ENCODE measurements at regions not wholly inside any gene's neighbourhood (a gene's known extent, or its start where the extent isn't known, plus 50 kb on each side); places are given as distances from the start of the nearest gene placed in this dataset.

DNA sequence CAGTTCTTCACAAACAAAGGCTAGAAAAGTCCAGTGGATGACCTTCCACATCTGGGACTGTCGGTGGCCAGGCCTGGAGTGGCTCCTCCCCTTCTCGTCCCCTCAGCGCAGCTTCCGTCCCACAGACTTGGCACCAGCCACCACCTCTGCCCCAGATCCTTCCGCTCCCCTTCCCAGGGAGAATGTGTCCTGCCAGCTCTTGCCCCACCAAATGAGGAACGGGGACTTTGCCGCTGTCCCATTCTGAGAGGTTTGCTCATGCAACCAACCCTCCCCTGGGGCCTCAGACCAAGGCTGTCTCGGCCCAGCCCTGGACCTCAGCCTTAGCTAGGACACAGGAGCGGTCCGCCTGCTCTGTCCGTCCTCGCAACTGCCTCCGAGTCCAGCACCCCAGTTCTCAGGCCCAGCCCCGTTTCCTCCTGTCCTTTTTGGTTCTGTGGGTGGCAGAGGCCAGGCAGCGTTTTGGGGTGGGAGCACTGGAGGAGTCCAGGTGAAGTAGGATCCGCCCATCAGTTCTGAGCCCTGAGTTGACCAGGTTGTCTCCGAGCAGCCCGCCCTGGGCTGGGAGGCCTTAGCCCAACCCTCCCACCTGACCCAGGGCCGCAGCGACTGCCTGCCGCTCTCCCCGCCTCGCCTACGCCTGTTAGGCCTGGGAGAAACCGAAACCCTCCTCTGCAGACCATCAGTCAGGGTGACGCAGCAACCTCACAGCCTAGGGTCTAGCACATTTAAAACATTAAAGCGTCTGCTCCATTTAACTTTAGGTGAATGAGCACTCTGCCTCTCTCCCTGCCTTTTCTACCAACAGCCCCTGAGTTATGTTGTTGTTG, 284.3 kb downstream of the FOXO1 start:
- DNase-seq: no peak

DNA sequence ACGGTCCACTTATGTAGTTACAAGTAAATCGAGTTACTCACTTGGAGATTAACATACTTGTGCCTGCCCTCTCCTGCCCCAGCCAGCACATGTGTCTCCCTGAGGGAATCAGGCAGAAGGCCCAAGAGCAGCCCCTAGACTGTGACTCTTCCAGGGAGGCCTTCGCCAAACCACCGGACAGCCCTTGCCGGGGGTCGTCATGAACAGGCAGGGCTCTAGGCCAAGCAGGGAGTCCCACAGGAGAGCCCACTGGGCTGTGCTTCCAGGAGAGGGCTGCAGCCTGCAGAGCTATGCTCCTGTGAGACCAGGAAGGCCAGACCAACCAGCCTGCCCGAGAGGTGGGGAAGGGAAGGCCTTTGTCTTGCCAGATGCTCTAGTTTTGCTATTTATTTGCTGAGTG, 283.3 kb downstream of the FOXO1 start:
- no peak for DNase-seq

DNA sequence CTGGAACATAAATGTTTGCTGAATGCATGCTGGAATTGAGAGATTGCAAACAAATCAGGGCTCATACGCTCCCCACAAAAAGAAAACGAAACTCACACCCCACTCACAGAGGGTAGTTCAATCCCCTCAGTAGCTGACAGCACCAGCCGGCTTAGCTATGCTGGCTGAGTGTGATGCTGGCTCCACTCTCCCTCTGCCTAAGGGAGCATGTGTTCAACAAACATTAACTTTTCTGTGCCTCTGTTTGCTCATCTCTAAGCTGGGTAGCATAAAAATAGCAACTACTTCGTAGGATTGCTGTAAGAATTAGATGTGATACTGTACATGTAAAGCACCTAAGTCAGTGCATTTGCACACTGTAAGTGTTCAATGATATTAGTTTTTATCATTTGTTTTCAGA, 282.6 kb downstream of the FOXO1 start:
- no peak for DNase-seq

DNA sequence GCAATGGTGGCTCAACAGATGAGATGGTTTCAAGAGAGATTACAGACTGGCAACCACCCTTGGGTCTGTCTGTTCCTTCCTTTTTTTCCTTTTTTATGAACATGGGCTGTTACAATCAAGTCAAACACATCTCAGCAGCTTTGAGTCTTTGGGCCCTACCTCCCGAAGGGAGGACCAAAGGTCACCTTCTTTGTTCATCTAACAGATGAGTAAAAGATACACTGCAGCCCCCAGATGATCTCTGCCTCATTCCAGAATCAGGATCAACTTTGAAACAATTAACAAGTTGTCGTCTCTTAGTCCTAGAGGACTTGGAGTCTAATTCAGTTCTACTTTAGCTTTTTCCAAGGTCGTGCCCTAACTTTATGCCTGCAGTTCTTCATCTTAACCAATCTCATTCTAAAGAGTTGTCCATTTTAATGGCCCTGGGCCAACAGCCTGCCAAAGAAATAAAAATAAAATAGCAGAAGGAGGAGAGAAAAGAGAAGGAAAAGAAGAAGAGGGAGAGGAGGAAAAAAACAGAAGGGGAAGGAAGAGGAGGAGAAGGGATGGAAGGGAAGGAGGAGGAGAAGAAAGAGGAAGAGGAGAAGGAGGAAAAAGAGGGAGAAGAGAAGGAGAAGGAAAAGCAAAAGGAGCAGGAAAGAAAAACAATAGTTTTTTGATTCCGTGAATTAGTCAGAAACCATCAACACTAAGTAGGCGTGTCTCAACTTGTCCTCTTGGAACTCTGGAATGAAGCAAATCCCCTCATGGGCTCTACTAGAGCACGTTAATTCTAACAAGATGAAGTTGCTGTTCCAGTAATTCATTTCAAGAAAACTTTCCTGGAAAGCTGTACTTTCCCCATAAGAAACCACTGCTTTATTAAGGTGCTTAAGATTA, 281.2 kb downstream of the FOXO1 start:
- DNase-seq: no peak

DNA sequence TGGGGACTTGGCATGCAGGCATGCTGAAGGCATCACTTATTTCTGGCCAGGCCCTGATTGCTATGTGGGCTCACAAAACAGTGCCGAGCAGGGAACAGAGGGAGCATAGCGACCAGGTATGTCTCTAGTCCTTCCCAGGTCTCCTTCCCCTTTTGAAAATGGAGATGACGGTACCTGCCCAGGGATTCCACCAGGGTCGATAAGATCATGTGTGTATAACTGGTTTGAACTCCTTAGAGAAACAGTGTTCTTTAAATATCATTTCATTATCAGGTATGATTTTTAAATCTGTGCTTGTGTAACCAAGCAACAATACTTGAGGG, 280.6 kb downstream of the FOXO1 start:
- DNase-seq: no peak

DNA sequence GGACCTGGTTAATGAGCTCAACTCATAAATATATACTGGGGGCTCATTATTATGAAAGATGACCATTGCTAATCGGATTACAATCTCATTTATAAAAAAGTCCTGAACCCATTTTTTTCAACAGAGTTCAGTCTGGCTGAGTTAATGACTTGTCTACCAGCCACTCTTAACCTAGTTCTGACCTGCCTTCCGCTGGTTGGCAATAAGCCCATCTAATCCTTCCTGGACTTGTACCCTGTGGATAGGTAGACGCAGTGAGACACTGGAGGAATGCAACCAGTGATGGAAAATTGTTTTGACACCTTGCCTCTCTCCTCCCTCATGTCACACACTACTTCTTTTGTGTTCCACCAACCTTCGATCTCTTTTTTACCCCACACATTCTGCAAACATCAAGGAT, 279.9 kb downstream of the FOXO1 start:
- no peak for DNase-seq

DNA sequence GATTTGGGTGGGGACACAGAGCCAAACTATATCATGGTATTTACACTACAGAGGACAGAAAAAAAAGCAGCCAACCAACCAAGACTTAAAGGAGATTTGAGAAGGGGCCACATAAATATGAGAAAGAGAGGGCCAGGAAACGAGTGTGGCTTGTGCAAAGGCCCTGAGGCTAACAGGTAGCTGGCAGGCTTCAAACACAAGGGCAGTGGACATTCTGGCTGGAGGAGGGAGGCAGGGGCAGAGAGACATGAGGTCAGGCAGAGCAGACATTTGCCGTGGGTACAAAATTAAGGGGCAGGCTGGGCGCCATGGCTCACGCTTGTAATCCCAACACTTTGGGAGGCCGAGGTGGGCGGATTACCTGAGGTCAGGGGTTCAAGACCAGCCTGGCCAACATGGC, 278.7 kb downstream of the FOXO1 start:
- no peak for DNase-seq

DNA sequence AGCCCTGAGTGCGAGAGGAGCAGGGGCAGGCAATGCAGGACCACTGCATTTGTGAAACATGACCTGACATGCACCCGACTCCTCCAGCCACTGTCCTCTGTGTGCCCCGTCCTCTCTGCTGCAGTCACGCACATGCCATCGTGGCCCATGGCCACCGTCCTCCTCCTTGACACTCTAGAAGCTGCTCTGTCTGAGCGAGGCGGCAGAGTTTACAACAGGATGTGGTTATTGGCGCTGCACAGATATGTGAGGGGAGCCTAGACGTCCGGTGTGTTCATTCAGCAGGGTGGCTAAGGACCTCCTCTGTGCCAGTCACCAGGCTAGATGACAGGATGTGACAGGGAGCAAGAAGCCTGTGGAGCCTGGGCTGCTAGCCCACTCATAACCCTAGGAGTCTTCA, 277.8 kb downstream of the FOXO1 start:
- peak; percentile 9 to 28 for DNase-seq

DNA sequence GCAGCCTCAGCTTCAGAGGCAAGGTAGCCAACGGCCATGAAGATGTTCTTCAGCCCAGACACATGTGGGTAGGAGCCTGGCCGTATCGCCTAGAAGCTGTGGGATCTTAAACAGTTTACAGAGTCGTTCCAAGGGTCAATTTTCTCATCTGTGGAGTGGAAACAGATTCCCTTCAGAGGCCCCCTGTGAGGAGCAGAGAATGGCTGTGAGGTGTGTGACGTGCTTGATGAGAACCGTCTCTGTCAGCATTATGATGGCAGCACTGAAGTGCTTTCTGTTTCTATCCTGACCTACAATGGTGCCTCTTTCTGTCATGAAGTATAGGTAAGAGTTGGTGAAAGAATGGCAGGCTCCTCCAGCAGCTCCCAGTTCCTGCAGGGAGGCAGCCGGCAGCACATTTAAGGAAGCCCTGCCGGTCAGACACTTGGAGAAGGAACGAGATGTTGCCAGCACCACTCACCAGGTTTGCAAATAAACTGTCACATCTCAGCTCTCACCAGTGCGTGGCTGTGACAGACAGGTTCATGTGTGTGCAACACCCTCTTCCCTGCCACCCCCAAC, 277.3 kb downstream of the FOXO1 start:
- no peak for DNase-seq

DNA sequence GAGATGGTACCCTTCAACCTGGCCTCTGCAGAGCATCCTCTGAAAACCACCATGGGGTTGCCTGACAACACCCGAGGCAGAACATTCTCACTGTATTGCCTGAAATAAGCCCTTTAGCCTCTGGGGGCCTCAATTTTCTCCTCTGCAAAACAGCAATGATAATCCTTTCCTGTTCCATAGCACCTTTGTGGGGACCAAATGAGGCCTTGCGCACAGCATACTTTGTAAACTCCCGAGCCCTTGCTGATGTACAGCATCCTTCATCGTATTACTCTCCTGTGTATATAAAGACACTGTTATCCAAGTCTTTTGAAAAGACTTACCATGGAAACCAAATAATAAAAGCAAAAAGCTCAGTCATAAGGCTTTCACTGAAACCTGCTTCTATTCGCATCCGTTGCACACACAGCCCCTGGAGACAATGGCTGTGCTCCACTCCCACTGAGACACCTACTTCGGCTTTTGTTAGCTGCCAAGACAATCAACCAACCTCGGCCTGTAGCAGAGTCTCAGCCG, 276.0 kb downstream of the FOXO1 start:
- no peak for DNase-seq

DNA sequence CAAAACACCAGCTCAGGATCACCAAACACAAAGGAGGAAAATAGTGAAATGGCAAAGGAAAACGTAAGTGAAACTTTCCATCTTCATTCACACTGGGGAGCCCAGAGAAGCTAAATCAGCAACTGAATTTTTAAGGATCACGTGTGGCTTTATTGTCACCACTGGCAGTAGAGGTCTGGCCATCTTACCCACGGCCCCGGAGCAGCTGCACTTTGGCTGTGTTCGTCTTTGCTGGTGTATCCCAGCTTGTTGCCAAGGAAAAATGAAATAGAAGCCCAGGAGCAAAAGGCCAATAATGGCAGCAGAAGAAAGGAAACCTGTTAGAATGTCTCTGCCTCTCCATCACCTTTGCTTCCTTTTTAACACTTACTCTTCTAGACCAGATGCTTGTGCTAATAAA, 274.7 kb downstream of the FOXO1 start:
- no peak for DNase-seq

DNA sequence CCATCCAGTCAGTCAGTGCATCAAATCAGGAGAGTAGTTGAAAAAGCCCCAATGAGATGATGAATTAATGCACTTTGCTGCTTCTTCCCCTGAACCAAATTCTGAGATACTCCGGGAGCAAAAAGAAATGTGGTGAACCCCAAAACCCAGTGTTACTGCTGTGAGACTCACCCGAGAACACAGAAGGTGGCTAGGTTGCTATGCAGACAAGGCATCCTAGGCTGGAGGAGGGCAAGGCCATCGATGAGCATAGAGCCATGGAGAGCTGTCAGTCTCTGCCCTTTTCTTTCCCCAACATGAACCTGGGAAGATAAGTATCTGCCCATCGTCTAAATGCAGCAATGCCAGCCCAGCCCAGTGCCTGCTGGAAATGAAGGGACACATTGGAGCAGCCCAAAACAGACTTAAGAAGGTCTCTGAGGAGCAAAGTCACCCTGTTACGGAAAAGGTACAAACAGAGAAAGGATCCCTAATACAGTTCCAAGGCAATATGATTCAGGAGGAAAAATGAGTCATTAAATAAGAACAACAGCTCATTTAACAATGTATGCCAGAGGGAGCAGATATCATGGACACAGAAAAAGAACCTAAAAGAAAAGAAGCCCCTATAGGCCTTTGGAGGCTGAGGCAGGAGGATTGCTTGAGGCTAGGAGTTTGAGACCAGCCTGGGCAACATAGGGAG, 272.0 kb downstream of the FOXO1 start:
- DNase-seq: no peak

DNA sequence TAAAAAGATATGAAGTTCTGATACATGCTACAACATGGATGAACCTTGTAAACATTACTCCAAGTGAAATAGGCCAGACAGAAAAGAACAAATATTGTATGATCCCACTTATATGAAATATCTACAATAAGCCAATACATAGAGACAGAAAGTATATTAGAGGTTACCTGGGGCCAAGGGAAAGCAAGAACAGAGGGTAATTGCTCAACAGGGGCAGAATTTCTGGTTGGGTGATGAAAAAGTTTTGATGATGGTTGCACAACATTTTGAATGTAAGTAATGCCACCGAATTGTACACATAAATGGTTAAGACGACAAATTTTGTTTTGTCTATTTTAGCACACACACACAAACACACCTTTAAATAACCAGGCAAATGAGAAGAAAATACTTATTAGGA, 268.4 kb downstream of the FOXO1 start:
- DNase-seq: no peak

DNA sequence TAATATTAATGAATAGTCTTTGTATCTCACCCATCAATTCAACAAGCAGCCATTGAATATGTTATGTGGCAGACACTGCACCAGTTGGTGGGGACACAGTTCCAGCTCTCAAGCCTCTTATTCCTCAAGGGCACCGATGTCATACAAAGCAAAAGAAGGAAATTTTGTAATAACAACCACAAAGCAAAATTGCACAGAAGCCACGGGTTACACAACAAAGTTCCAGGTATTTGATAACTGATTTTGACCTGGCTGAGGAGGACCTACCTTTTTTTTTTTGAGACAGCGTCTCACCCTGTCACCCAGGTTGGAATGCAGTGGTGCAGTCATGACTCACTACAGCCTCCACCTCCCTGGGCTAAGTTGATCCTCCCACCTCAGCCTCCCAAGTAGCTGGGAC, 266.7 kb downstream of the FOXO1 start:
- DNase-seq: no peak

DNA sequence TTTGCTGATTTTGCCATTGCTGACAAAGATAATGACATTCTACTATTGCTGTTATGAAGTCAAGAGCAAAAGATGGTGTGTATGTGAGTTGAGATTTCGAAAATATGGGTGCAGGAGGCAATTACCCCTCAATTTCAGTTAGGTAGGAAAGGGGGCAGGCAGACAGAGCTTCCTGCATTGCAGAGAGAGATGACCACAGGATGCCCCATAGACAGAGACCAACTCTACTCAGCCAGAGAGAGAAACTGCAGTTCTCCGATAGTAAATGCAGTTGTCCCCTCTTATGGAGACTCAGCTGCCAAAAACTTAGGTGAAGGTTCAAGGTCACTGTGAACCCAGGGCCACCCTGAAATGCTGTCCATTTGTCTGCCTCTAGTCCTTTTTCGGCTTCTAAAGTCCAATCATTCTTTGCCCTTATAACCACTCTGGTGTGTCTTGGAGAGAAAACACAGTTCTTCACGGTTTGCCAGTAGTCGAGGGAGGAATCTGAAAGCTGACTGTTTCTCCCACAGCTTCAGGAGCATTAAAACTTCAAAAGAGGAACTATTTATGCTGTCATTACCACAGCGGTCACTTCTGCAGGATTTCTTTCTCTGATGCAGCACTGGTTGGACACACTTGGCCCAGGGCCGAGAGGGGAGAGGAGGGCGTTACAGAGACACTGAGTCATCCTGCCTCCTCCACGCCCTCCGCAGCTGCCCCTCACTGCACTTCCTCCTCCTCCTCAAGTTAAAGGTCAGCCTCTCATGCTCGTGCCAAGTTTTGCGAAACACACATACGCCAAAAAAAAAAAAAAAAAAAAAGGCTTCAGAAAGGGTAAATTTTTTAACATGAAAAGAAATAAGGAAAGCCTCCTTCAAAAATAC, 264.3 kb downstream of the FOXO1 start:
- peak; percentile 21 to 66 for DNase-seq

DNA sequence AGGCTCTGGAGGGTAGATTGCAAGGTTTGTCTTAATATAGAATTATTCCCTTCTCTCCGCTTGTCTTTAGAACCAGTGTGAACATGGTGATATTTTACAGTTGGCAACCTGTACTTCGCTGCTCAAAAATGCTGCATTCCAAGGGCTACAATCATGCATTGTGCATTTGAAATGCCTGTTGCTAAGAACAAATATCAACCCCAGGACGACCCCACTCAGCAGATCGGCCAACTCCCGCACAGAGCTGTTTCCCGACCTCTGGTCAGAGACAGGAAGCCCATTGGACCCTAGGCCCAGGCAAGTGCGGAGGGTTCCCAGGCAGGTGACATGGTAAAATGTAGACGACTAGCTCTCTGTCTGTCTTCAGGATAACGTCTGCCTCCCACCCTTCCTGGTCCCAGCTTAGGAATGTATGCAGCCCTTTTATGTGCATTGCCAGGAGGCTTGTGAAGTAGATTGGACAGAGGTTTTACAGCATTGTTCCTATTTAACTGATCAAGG, 263.5 kb downstream of the FOXO1 start:
- DNase-seq: no peak

DNA sequence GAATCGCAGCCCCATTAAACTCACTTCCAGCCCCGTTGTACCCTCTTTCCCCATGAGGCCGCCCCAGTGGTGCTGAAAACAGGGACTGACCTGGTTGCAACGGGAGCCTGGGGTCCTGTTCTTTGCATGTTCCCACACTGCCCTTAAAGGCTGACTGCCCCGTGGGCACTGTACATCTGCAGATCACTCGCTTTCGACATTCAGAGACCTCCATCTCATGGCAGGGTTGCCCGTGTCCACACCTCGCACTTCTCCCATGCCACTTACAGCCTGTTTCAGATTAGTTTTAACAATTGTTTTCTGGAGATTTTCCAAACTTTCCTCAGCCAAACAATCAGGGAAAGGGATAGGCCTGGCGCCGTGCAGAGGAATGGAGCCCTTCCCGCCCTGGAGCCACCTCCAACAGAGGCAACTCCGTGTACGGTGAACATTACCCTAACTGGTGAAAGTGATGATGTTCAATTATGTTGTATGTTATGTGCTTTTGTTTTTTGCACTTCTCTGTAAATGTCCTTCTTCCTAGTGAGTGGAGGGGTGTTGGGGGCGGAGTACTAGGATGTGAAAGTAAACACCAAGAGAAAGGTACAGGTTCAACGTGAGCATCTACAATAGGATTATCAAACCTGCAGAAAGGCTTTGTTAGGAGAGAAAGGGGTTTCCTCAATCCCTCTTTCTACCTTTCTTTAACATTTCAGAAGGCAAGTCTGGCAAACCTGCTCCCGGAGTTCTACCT, 262.8 kb downstream of the FOXO1 start:
- DNase-seq: no peak

DNA sequence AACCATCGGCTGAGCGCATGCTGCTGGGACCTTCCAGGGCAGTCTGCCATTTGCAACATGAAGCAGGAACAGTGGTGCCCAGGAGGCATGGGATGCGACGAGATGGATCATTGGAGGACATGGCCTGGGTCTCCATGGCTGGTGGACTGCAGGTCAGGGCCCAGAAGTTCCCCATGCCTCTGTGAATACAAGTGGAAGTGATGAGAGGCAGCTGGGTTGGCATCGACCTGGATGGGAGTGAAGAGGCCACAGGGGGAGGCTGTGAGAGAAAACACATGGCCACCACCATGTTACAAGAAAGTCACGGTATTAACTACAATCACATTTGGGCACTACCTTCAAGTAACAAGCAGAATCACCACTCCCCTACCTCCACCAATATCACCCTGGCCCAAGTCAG, 262.0 kb downstream of the FOXO1 start:
- DNase-seq: no peak

DNA sequence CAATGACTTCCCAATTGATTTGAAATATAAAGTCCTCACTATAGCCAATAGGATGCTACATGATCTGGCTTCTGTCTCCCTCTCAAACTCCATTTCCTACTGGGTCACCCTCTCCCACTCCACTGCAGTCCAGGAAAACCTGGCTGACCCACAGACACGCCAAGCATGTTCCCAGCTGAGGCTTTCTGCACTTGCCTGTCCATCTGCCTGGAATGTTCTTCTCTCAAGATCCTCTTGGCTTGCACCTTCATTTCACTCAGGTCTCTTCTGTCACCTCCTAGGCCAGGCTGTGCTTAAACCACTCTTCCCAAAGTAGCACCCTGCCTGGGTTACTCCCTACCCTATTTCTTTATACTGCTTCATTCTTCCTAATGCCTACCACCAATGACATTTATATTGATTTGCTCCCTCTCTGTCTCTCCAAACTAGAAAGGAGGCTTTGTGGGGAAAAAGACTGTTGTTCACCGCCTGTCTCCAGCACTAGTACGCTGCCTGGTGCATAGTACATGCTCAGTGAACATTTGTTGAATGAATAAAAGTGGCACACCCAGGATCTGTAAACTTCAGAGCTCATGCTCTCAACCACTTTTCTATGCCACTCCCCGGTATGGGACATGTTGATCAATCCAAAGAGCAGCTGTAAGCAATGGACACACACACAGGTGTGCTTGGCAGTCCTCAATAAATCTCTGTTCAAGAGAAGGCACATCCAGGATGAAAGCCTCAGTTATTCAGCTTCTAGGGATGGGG, 261.3 kb downstream of the FOXO1 start:
- DNase-seq: no peak

DNA sequence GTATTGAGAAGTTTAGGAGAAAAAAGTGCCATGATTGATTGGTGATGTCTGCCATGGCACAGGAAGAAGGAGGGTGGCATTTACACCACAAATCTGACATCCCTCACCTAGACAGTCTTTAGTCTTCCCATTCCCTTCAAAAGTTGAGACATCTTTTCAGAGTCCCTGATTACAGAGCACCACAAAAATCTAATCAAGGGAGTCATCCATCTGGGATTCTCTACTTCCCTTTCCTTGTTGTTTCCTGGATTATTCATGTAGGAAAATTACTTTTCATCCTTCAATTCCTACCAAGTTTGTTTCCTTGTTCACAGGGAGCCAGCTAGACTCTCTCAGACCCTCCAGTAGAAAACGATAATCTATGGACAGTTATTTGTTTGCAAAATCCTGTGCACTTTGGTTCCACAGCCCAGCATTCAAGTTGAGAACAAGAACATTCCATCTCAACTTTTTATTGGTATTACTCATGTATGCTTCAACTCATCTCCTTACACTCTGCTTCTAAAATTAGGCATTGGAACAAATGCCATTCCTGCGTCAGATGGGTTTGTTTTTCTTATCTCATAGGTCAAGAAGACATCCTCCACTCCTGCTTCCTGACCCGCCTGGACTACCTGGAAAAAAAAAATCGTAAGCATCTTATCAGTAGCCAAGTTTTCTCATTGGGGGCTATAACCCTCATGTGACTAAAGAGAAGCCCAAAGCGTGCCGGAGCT, 259.9 kb downstream of the FOXO1 start:
- DNase-seq: no peak
